Smooth muscle cell (in vitro differentiated cells): ENCODE measurements at regions not wholly inside any gene's neighbourhood (a gene's known extent, or its start where the extent isn't known, plus 50 kb on each side); places are given as distances from the start of the nearest gene placed in this dataset.
"Not testable (repeated sequence)": the region's sequence is repeated elsewhere in the genome, so short reads cannot be mapped to it uniquely, and the experiment has no call there.

Experiments used
- DNase-seq: peaks from one replicate; lab custom pipeline; 2025; ENCODE audit not compliant: unreplicated experiment; lab: John Stamatoyannopoulos, UW
- H2AFZ ChIP-seq: fragments of 200-600 bp; sonication (generic); 2 replicates; pipeline ENCODE4 v1.6.0; 2016; ENCODE audit warnings: antibody characterized with exemption, low read depth, mild to moderate bottlenecking
- H3F3A ChIP-seq: fragments of 200-600 bp; sonication (generic); 2 replicates; pipeline ENCODE4 v1.6.0; 2017; ENCODE audit warnings: antibody characterized with exemption, low read depth
- H3K27ac ChIP-seq: fragments of 200-600 bp; sonication (generic); 2 replicates; pipeline ENCODE4 v1.5.1; 2016; ENCODE audit warnings: low read depth, mild to moderate bottlenecking
- H3K27me3 ChIP-seq: fragments of 200-600 bp; sonication (generic); 2 replicates; pipeline ENCODE4 v1.6.1; 2016; ENCODE audit warnings: low read depth, mild to moderate bottlenecking
- H3K36me3 ChIP-seq: fragments of 200-600 bp; sonication (generic); 2 replicates; pipeline ENCODE4 v1.5.1; 2016; ENCODE audit warnings: low read depth
- H3K4me1 ChIP-seq: fragments of 200-600 bp; sonication (generic); 2 replicates; pipeline ENCODE4 v1.5.1; 2016; ENCODE audit warnings: low read depth
- H3K4me2 ChIP-seq: fragments of 200-600 bp; sonication (generic); 2 replicates; pipeline ENCODE4 v1.6.0; 2016; ENCODE audit warnings: mild to moderate bottlenecking
- H3K4me3 ChIP-seq: fragments of 200-600 bp; sonication (generic); 2 replicates; pipeline ENCODE4 v1.5.1; 2016; ENCODE audit warnings: mild to moderate bottlenecking
- H3K79me2 ChIP-seq: fragments of 200-600 bp; sonication (generic); 2 replicates; pipeline ENCODE4 v1.6.0; 2016; ENCODE audit warnings: low read depth, mild to moderate bottlenecking
- H3K9ac ChIP-seq: fragments of 200-600 bp; sonication (generic); 2 replicates; pipeline ENCODE4 v1.6.0; 2016; ENCODE audit warnings: low read depth
- H3K9me3 ChIP-seq: fragments of 200-600 bp; sonication (generic); replicated peaks from 2 replicates; pipeline ENCODE4 v1.5.1; 2016; ENCODE audit warnings: low read depth
- H4K20me1 ChIP-seq: fragments of 200-600 bp; sonication (generic); 2 replicates; pipeline ENCODE4 v1.6.0; 2016; ENCODE audit warnings: low read depth
- CTCF ChIP-seq: fragments of 200-600 bp; sonication (generic); IDR thresholded peaks from 2 replicates; pipeline ENCODE4 v1.5.1; 2017; ENCODE audit warnings: borderline replicate concordance, mild to moderate bottlenecking, antibody characterized with exemption; ENCODE audit not compliant: insufficient read depth, poor library complexity, severe bottlenecking
- WGBS: methylation state at CpG from one replicate; pipeline ENCODE4 v1.1.7; 2016; ENCODE audit warnings: low lambda C conversion rate; 5-methylcytosine and 5-hydroxymethylcytosine counted together

GRCh38 chr14:105883066-105884005 lies 357.0 kb downstream of the TMEM121 start:
- no peak for DNase-seq
- Histone ChIP-seq H3K27ac (no peak overlapping the region), H3K4me1 (no peaks in the 10 kb centered on the region), H3F3A (no peaks in the 10 kb centered on the region), H3K9ac (no peak overlapping the region), H4K20me1 (no peaks in the 10 kb centered on the region), H3K27me3 (no peaks in the 10 kb centered on the region), H2AFZ (no peak overlapping the region), H3K9me3 (peaks cover 4% of the 10 kb centered on the region), H3K79me2 (no peaks in the 10 kb centered on the region), H3K4me3 (no peak overlapping the region), H3K4me2 (no peak overlapping the region), H3K36me3 (no peaks in the 10 kb centered on the region)
- no peak for TF ChIP-seq CTCF
- WGBS, result 66% methylated on average over 17 of the region's 17 CpGs

GRCh38 chr14:105884192-105884807 lies 357.9 kb downstream of the TMEM121 start:
- WGBS, result 74% methylated on average over 14 of the region's 17 CpGs

GRCh38 chr14:105884808-105885281 lies 358.5 kb downstream of the TMEM121 start:
- DNase-seq, result no peak
- Histone ChIP-seq H3K9ac (no peak overlapping the region), H2AFZ (no peak overlapping the region), H3K79me2 (no peaks in the 10 kb centered on the region), H3K27ac (no peak overlapping the region), H3K27me3 (no peaks in the 10 kb centered on the region), H3K4me3 (no peak overlapping the region), H4K20me1 (no peaks in the 10 kb centered on the region), H3K36me3 (no peaks in the 10 kb centered on the region), H3K4me1 (no peaks in the 10 kb centered on the region), H3K9me3 (no peaks in the 10 kb centered on the region), H3F3A (no peaks in the 10 kb centered on the region), H3K4me2 (no peak overlapping the region)
- no peak for TF ChIP-seq CTCF
- 66% methylated on average over 13 of the region's 13 CpGs for WGBS

More at GRCh38 chr14:105884192-105884807, 357.9 kb downstream of the TMEM121 start:
- H3K36me3 ChIP-seq, DNase-seq, H3K27ac ChIP-seq, H3F3A ChIP-seq, H3K4me3 ChIP-seq, H3K27me3 ChIP-seq, H3K9me3 ChIP-seq, H2AFZ ChIP-seq, H3K4me1 ChIP-seq, H3K79me2 ChIP-seq, H3K4me2 ChIP-seq, H4K20me1 ChIP-seq, H3K9ac ChIP-seq: not testable (repeated sequence)

GRCh38 chr14:105885561-105886320 lies 359.4 kb downstream of the TMEM121 start:
- Histone ChIP-seq H3K4me3 (no peak overlapping the region), H3K4me1 (no peaks in the 10 kb centered on the region), H3K36me3 (no peaks in the 10 kb centered on the region), H3K4me2 (no peak overlapping the region), H2AFZ (no peak overlapping the region), H4K20me1 (no peaks in the 10 kb centered on the region), H3K27ac (no peak overlapping the region), H3K27me3 (no peaks in the 10 kb centered on the region), H3F3A (no peaks in the 10 kb centered on the region), H3K9me3 (no peaks in the 10 kb centered on the region), H3K79me2 (no peaks in the 10 kb centered on the region), H3K9ac (no peak overlapping the region)
- no peak for TF ChIP-seq CTCF
- WGBS, result 79% methylated on average over 23 of the region's 23 CpGs
- no peak for DNase-seq

- DNase-seq, H3K36me3 ChIP-seq, H3K27me3 ChIP-seq, H3K4me1 ChIP-seq, H4K20me1 ChIP-seq, H3K27ac ChIP-seq, H3K79me2 ChIP-seq, H3K4me3 ChIP-seq, H3K9me3 ChIP-seq, H2AFZ ChIP-seq, H3K9ac ChIP-seq, H3F3A ChIP-seq, H3K4me2 ChIP-seq: not testable (repeated sequence)
- WGBS, result 79% methylated on average over 4 of the region's 4 CpGs
Observed at GRCh38 chr14:105886791-105887191, 360.4 kb downstream of the TMEM121 start.
